ENCODE measurements at regions not wholly inside any gene's neighbourhood (a gene's known extent, or its start where the extent isn't known, plus 50 kb on each side); places are given as distances from the start of the nearest gene placed in this dataset.

DNA sequence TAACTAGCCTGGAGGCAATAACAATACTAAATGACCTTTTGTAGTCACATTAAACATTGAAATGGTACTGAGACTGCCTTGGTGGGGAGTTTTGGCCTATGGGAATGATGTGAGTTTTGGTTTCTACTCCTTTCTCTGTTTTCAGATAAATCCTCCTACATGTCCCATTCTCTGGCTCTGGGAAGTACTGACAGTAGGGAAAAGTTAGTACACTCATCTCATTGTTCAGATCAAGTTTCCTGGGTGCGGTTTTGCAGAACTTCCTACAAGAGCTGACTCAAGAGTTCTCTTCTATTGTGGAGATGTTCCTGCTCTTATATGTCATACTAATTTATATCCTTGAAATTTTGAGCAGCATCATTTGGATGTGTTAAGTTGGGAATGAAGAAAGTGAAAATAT lies 74.2 kb upstream of the MACF1 start:
- intact Hi-C loops (cut with DNase I), result loop anchor here in 2 of 10 donors (10.0 kb wide), 1 partner anchor 54 kb away; no protein-coding TSS in a partner anchor
- no peaks in the 10 kb centered on the region for H3K27me3 ChIP-seq
- H3K4me1 ChIP-seq, result peaks cover 5 to 77% (median 62%) of the 10 kb centered on the region in 12 donors
- no peak for TF ChIP-seq POLR2A (IDR thresholded peaks at IDR 0.05)
- TF ChIP-seq, protein P1, sequence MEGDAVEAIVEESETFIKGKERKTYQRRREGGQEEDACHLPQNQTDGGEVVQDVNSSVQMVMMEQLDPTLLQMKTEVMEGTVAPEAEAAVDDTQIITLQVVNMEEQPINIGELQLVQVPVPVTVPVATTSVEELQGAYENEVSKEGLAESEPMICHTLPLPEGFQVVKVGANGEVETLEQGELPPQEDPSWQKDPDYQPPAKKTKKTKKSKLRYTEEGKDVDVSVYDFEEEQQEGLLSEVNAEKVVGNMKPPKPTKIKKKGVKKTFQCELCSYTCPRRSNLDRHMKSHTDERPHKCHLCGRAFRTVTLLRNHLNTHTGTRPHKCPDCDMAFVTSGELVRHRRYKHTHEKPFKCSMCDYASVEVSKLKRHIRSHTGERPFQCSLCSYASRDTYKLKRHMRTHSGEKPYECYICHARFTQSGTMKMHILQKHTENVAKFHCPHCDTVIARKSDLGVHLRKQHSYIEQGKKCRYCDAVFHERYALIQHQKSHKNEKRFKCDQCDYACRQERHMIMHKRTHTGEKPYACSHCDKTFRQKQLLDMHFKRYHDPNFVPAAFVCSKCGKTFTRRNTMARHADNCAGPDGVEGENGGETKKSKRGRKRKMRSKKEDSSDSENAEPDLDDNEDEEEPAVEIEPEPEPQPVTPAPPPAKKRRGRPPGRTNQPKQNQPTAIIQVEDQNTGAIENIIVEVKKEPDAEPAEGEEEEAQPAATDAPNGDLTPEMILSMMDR (IDR thresholded peaks at IDR 0.05), result no peak
- no peak for DNase-seq
- ATAC-seq, result peak in 3 of 4 donors; percentile 14 to 41 (median 40)
- H3K36me3 ChIP-seq, result peaks cover 0 to 10% (median 0%) of the 10 kb centered on the region in 9 donors
- no peaks in the 10 kb centered on the region for H3K9me3 ChIP-seq
- 39 to 57% (median 53%) methylated on average over 1 of the region's 1 CpG for WGBS, 4 donors
- peak overlapping the region; percentile 2 to 88 (median 70) for H3K27ac ChIP-seq
- no peak overlapping the region for H3K4me3 ChIP-seq

DNA sequence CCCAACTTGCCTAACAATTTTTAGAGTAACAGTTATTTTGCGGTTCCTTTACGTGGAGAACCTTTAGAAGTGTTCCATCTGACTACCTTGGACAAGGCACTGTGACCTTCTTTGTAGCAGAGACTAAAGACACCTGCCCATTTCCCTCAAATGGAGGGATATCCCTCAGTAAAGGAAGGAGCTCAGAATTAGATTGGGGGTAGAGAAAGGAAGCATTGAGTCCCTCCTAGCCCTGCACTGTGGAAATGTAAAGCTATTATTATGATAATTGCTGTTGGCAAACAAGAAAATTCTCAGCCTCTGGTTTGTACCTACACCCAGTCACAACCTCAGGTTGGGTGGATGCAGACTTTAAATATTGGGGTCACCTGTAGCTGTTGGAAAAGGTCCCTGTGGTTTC lies 72.6 kb upstream of the MACF1 start:
- intact Hi-C loops (cut with DNase I), result loop anchor here in 5 of 10 donors (2.0 to 10.0 kb wide), 3 partner anchors 25 to 53 kb away; no protein-coding TSS in a partner anchor
- peak overlapping the region; percentile 49 to 88 (median 70) for H3K27ac ChIP-seq
- no peaks in the 10 kb centered on the region for H3K9me3 ChIP-seq
- no peak overlapping the region for H3K4me3 ChIP-seq
- H3K27me3 ChIP-seq, result no peaks in the 10 kb centered on the region
- no peaks in the 10 kb centered on the region for H3K36me3 ChIP-seq
- peaks cover 5 to 70% (median 57%) of the 10 kb centered on the region in 12 donors for H3K4me1 ChIP-seq
- no peak for DNase-seq
- 90 to 93% (median 92%) methylated on average over 2 of the region's 2 CpGs for WGBS, 4 donors
- no peak for ATAC-seq
- TF ChIP-seq POLR2A (IDR thresholded peaks at IDR 0.05), result no peak
- TF ChIP-seq, protein P1 (IDR thresholded peaks at IDR 0.05), result no peak

DNA sequence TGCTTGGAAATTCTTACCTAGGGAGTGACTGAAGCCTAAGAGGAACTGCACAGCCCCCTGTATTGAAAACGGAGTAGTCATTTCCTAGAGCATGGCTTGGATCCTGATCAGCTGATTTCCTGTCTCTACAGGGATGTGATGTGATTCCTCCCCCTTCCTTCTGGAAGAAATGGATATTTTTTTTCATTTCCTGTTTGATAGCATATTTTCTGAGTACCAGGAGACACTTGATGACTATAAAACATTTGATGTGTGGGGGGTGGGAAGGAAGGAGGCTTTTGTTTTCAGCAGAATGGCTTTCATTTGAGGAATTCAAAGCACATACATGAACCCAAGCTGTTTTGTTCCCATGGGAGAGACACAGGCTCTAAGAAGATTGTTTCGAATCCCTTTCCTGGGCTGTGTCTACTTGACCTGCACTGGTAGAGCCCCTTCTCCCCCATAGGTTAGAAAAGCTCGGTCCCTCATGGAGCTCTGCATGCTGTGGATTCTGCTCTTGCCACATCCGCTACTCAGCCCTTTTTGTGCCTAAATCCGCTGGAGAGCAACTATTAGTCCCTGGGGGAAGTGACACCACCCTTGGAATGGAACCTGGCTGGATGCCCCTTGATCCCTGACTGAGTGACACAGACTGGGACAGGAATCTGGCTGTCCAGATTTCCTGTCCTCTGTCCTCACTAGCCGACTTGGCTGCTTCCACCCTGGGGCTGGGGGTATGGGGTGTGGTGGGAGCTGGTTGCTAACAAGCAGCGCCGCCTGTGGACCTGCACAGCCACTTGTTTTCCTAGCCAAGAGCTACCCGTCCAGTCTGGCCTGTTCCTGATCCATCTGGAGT lies 71.8 kb upstream of the MACF1 start:
- intact Hi-C loops (cut with DNase I), result loop anchor here in 5 of 10 donors (2.0 to 10.0 kb wide), 3 partner anchors 26 to 52 kb away; no protein-coding TSS in a partner anchor
- 43 to 53% (median 50%) methylated on average over 5 to 9 of the region's 9 CpGs for WGBS, 4 donors
- DNase-seq (peak; percentile 75 to 89 (median 81)), ATAC-seq (peak; percentile 84 to 94 (median 88))
- H3K4me1 ChIP-seq, result peaks cover 5 to 62% (median 49%) of the 10 kb centered on the region in 12 donors
- H3K27ac ChIP-seq, result peak overlapping the region; percentile 49 to 88 (median 70)
- TF ChIP-seq, protein P1 (IDR thresholded peaks at IDR 0.05), result peak in 10 of 12 donors; percentile 31 to 62 (median 49)
- TF ChIP-seq POLR2A (IDR thresholded peaks at IDR 0.05), result no peak
- H3K36me3 ChIP-seq, result no peaks in the 10 kb centered on the region
- H3K27me3 ChIP-seq, result no peaks in the 10 kb centered on the region
- no peaks in the 10 kb centered on the region for H3K9me3 ChIP-seq
- no peak overlapping the region for H3K4me3 ChIP-seq

DNA sequence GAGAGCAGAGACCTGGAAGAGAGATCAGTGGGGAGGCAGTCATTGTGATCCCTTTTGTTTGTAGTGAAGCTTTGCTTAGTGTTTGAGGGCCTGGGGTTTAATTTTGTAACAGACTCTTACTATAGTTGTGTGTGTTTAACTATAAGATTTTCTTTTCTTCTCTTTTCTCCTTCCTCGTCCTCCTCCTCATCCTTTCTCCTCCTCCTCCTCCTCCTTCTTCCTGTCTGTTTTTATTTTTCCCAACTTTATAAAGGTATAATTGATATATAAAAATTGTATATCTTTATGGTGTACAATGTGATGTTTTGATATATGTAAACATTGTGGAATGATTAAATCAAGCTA lies 71.2 kb upstream of the MACF1 start:
- no peak for DNase-seq

More for the DNA sequence above, 71.2 kb upstream of the MACF1 start:
- WGBS, 4 donors, result 41 to 72% (median 61%) methylated on average over 1 of the region's 1 CpG
- H3K36me3 ChIP-seq, result no peaks in the 10 kb centered on the region
- TF ChIP-seq, protein P1 (IDR thresholded peaks at IDR 0.05), result peak in 1 of 12 donors; percentile 3
- no peak for TF ChIP-seq POLR2A (IDR thresholded peaks at IDR 0.05)
- peaks cover under 1 to 56% (median 44%) of the 10 kb centered on the region in 12 donors for H3K4me1 ChIP-seq
- H3K27ac ChIP-seq, result peak overlapping the region; percentile 34 to 88 (median 70)
- intact Hi-C loops (cut with DNase I), result loop anchor here in 5 of 10 donors (2.0 to 10.0 kb wide), 3 partner anchors 27 to 51 kb away; no protein-coding TSS in a partner anchor
- no peaks in the 10 kb centered on the region for H3K9me3 ChIP-seq
- ATAC-seq, result no peak
- H3K27me3 ChIP-seq, result no peaks in the 10 kb centered on the region
- no peak overlapping the region for H3K4me3 ChIP-seq
